ENCODE measurements at regions not wholly inside any gene's neighbourhood (a gene's known extent, or its start where the extent isn't known, plus 50 kb on each side); places are given as distances from the start of the nearest gene placed in this dataset.

DNA sequence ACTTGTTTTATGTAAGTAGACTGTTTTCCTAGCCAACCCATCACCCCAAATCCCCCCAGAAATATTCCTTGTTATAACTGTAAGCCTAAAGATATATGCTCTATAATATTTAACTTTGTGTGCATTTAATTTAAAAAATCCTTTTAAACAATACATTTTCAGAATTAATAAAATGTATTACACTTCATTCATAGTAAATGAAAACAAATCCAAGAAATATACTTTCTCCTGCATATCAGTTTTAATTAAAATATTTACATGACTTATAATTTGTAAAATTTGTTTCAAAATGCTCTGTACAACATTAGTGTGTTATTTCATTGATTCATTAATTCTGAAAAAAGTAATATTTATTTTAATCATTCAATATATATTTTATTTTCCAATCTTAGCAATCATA is 669.1 kb upstream of the PCDH20 start:
- H3K4me2 ChIP-seq, result no peak overlapping the region
- TF ChIP-seq EZH2phosphoT487 (IDR thresholded peaks at IDR 0.05; ENCODE audit: low read depth, severe bottlenecking, unreplicated experiment) (no peak), EZH2 (IDR thresholded peaks at IDR 0.05; ENCODE audit: borderline replicate concordance) (no peak)
- TF ChIP-seq, protein P1, sequence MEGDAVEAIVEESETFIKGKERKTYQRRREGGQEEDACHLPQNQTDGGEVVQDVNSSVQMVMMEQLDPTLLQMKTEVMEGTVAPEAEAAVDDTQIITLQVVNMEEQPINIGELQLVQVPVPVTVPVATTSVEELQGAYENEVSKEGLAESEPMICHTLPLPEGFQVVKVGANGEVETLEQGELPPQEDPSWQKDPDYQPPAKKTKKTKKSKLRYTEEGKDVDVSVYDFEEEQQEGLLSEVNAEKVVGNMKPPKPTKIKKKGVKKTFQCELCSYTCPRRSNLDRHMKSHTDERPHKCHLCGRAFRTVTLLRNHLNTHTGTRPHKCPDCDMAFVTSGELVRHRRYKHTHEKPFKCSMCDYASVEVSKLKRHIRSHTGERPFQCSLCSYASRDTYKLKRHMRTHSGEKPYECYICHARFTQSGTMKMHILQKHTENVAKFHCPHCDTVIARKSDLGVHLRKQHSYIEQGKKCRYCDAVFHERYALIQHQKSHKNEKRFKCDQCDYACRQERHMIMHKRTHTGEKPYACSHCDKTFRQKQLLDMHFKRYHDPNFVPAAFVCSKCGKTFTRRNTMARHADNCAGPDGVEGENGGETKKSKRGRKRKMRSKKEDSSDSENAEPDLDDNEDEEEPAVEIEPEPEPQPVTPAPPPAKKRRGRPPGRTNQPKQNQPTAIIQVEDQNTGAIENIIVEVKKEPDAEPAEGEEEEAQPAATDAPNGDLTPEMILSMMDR (IDR thresholded peaks at IDR 0.05; ENCODE audit: poor library complexity), result no peak
- H3K4me3 ChIP-seq, result no peak overlapping the region
- H3K4me1 ChIP-seq (ENCODE audit: insufficient read depth), result no peaks in the 10 kb centered on the region
- no peaks in the 10 kb centered on the region for H3K79me2 ChIP-seq
- H2AFZ ChIP-seq, result no peak overlapping the region
- no peaks in the 10 kb centered on the region for H3K36me3 ChIP-seq (replicated peaks; ENCODE audit: insufficient read depth, low read depth)
- DNase-seq (ENCODE audit: low spot score), result no peak
- no peaks in the 10 kb centered on the region for H3K27me3 ChIP-seq
- H3K9me2 ChIP-seq (replicated peaks; ENCODE audit: insufficient read depth), result no peaks in the 10 kb centered on the region
- H3K27ac ChIP-seq, result no peak overlapping the region
- H3K9me3 ChIP-seq (ENCODE audit: low read depth), result no peaks in the 10 kb centered on the region
- H4K20me1 ChIP-seq (ENCODE audit: insufficient read depth, poor library complexity, severe bottlenecking), result no peaks in the 10 kb centered on the region

DNA sequence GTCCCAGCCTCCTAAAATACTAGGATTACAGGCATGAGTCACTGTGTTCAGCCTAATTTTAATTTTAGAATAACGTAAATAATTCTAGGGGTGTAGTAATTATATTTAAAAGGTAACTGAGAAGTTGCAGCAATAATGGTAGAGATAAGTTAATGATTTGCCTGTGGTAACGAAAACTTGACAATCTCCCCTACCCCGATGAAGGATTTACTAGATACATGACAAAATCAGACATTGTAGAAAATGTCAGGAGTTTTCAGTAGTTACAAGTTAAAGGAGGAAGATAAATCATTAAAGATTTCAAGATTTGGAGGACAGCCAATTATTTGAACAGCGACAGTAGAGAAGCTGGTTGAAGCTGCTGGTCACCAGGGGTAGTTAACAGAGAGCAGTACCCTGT is 652.2 kb upstream of the PCDH20 start:
- Histone ChIP-seq H3K4me3 (no peak overlapping the region), H3K9me2 (replicated peaks; ENCODE audit: insufficient read depth) (no peaks in the 10 kb centered on the region), H3K27me3 (no peaks in the 10 kb centered on the region), H3K9me3 (ENCODE audit: low read depth) (no peaks in the 10 kb centered on the region), H3K4me2 (no peak overlapping the region), H3K79me2 (no peaks in the 10 kb centered on the region), H3K36me3 (replicated peaks; ENCODE audit: insufficient read depth, low read depth) (no peaks in the 10 kb centered on the region), H3K4me1 (ENCODE audit: insufficient read depth) (no peaks in the 10 kb centered on the region), H4K20me1 (ENCODE audit: insufficient read depth, poor library complexity, severe bottlenecking) (no peaks in the 10 kb centered on the region), H2AFZ (no peak overlapping the region), H3K27ac (no peak overlapping the region)
- TF ChIP-seq EZH2phosphoT487 (IDR thresholded peaks at IDR 0.05; ENCODE audit: low read depth, severe bottlenecking, unreplicated experiment), result no peak
- TF ChIP-seq EZH2 (IDR thresholded peaks at IDR 0.05; ENCODE audit: borderline replicate concordance), result no peak
- TF ChIP-seq, protein P1 (IDR thresholded peaks at IDR 0.05; ENCODE audit: poor library complexity), result no peak
- 83% methylated on average over 4 of the region's 4 CpGs for WGBS (ENCODE audit: low lambda C conversion rate, missing lambda C conversion rate)
- no peak for DNase-seq (ENCODE audit: low spot score)

DNA sequence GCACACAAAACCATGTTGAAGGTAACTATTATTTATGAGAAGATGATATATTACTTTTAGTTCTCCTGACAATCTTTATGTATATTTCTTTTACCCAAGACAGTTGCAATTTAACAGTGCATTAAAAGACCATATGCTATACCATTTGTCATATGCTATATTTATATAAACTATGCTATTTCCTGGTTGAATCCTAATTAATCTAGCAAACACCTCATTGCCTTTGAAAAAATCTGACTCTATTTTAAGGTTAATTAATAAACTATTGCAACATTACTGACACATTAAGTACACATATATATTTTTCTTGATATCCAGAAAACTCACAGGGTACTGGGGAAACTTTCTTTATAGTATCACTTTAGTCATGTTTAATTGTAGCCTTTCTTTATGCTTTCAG is 649.4 kb upstream of the PCDH20 start:
- H2AFZ ChIP-seq, result no peak overlapping the region
- H3K4me1 ChIP-seq (ENCODE audit: insufficient read depth), result no peaks in the 10 kb centered on the region
- H3K4me2 ChIP-seq, result no peak overlapping the region
- no peaks in the 10 kb centered on the region for H3K79me2 ChIP-seq
- H3K9me2 ChIP-seq (replicated peaks; ENCODE audit: insufficient read depth), result no peaks in the 10 kb centered on the region
- no peak for DNase-seq (ENCODE audit: low spot score)
- no peaks in the 10 kb centered on the region for H3K9me3 ChIP-seq (ENCODE audit: low read depth)
- no peaks in the 10 kb centered on the region for H3K27me3 ChIP-seq
- no peak overlapping the region for H3K27ac ChIP-seq
- no peak for TF ChIP-seq EZH2phosphoT487 (IDR thresholded peaks at IDR 0.05; ENCODE audit: low read depth, severe bottlenecking, unreplicated experiment)
- TF ChIP-seq, protein P1 (IDR thresholded peaks at IDR 0.05; ENCODE audit: poor library complexity), result no peak
- TF ChIP-seq EZH2 (IDR thresholded peaks at IDR 0.05; ENCODE audit: borderline replicate concordance), result no peak
- H4K20me1 ChIP-seq (ENCODE audit: insufficient read depth, poor library complexity, severe bottlenecking), result no peaks in the 10 kb centered on the region
- H3K36me3 ChIP-seq (replicated peaks; ENCODE audit: insufficient read depth, low read depth), result no peaks in the 10 kb centered on the region
- no peak overlapping the region for H3K4me3 ChIP-seq

DNA sequence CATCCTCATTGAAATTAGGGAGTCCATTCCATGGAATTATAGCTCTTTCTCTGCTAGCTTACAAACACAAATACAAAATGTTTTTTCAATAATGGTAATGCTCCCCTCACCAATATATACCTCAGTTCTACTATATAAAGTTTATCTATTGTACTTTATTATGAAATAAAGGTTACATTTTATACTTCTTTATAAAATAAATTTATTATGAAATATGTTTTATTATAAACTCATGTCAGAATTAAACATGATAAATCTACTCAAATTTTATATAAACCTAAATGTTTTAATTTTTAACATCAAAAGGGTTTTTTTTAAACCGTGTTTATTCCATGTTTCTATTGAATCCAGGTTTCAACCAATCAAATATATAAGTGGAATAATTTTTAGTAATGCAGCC is 646.1 kb upstream of the PCDH20 start:
- no peak overlapping the region for H3K27ac ChIP-seq
- WGBS (ENCODE audit: low lambda C conversion rate, missing lambda C conversion rate), result 86% methylated on average over 1 of the region's 1 CpG
- H3K36me3 ChIP-seq (replicated peaks; ENCODE audit: insufficient read depth, low read depth), result no peaks in the 10 kb centered on the region
- H3K79me2 ChIP-seq, result no peaks in the 10 kb centered on the region
- H3K4me3 ChIP-seq, result no peak overlapping the region
- H4K20me1 ChIP-seq (ENCODE audit: insufficient read depth, poor library complexity, severe bottlenecking), result no peaks in the 10 kb centered on the region
- no peak overlapping the region for H2AFZ ChIP-seq
- H3K9me3 ChIP-seq (ENCODE audit: low read depth), result no peaks in the 10 kb centered on the region
- no peaks in the 10 kb centered on the region for H3K27me3 ChIP-seq
- DNase-seq (ENCODE audit: low spot score), result no peak
- no peak for TF ChIP-seq EZH2 (IDR thresholded peaks at IDR 0.05; ENCODE audit: borderline replicate concordance)
- H3K4me2 ChIP-seq, result no peak overlapping the region
- H3K4me1 ChIP-seq (ENCODE audit: insufficient read depth), result no peaks in the 10 kb centered on the region
- no peaks in the 10 kb centered on the region for H3K9me2 ChIP-seq (replicated peaks; ENCODE audit: insufficient read depth)

All from hepatocyte (in vitro differentiated cells).